Prostate gland (tissue), 2 donors: ENCODE measurements at regions not wholly inside any gene's neighbourhood (a gene's known extent, or its start where the extent isn't known, plus 50 kb on each side); places are given as distances from the start of the nearest gene placed in this dataset.

Experiments
- DNase-seq: peaks from one replicate; pipeline ENCODE4 v3.0.0-alpha.2; 2019; ENCODE audit warnings: low spot score
- H3K27ac ChIP-seq, 2 donors: fragments of 200-600 bp; sonication (generic); 2 replicates each; pipeline ENCODE4 v1.5.1; 2017 to 2019
- H3K27me3 ChIP-seq: fragments of 200-600 bp; sonication (generic); replicated peaks from 2 replicates; pipeline ENCODE4 v1.5.1; 2019; ENCODE audit not compliant: insufficient read depth
- H3K36me3 ChIP-seq, 2 donors: fragments of 200-600 bp; sonication (generic); 1 replicate in 1 of 2; 2 replicates in 1 of 2; pipeline versions ENCODE4 v1.5.1 to v1.8.1; 2017 to 2019
- H3K4me1 ChIP-seq: fragments of 200-600 bp; sonication (generic); replicated peaks from 2 replicates; pipeline ENCODE4 v1.5.1; 2019
- H3K4me3 ChIP-seq, 2 donors: fragments of 200-600 bp; sonication (generic); 2 replicates each; pipeline ENCODE4 v1.5.1; 2017 to 2019
- H3K9me3 ChIP-seq: fragments of 200-600 bp; sonication (generic); 2 replicates; pipeline ENCODE4 v1.5.1; 2017
- CTCF ChIP-seq, 4 experiments: fragments of 200-600 bp in 2 of 4; fragments of 450-650 bp in 2 of 4; sonication (generic) in 2 of 4; IDR thresholded peaks; 1 replicate in 3 of 4; 2 replicates in 1 of 4; pipeline ENCODE4 v1.5.1; 2016 to 2019; ENCODE audit warnings: antibody characterized with exemption in 4 of 4, mild to moderate bottlenecking in 2 of 4, moderate library complexity in 2 of 4
- POLR2A ChIP-seq: fragments of 450-650 bp; IDR thresholded peaks from one replicate; pipeline ENCODE4 v1.6.1; 2016; ENCODE audit warnings: antibody characterized with exemption, mild to moderate bottlenecking
- POLR2AphosphoS5 ChIP-seq: sonication (generic); formaldehyde crosslinking; IDR thresholded peaks from one replicate; pipeline ENCODE4 v1.6.1; 2017; ENCODE audit warnings: antibody characterized with exemption
- WGBS: methylation state at CpG from one replicate; pipeline ENCODE4 v1.1.5; 2018; 5-methylcytosine and 5-hydroxymethylcytosine counted together
- intact Hi-C: fragments of 100-400 bp; cut with DNase I; formaldehyde crosslinking; loops from one replicate; pipeline ENCODE4 v1.14.2; 2022

- Histone ChIP-seq H3K36me3 (no peaks in the 10 kb centered on the region), H3K27ac (no peak overlapping the region), H3K9me3 (no peaks in the 10 kb centered on the region), H3K27me3 (no peaks in the 10 kb centered on the region), H3K4me1 (no peaks in the 10 kb centered on the region), H3K4me3 (no peak overlapping the region)
- no peak for DNase-seq
- TF ChIP-seq CTCF (IDR thresholded peaks at IDR 0.05): no peak
- no peak for TF ChIP-seq POLR2A
- no peak for TF ChIP-seq POLR2AphosphoS5
- WGBS: 7% methylated on average over 1 of the region's 1 CpG
- intact Hi-C loops: no loop called here
Observed at GRCh38 chr5:20359377-20359776, 371.4 kb upstream of the CDH18 start.

- no peak overlapping the region for H3K27ac ChIP-seq
Observed at GRCh38 chr5:20353499-20353898, 365.5 kb upstream of the CDH18 start.

GRCh38 chr5:20351849-20352248, 363.8 kb upstream of the CDH18 start:
- WGBS: 94% methylated on average over 3 of the region's 3 CpGs
- no peaks in the 10 kb centered on the region for H3K9me3 ChIP-seq
- H3K4me3 ChIP-seq: no peak overlapping the region
- H3K4me1 ChIP-seq: no peaks in the 10 kb centered on the region
- no peaks in the 10 kb centered on the region for H3K36me3 ChIP-seq
- H3K27me3 ChIP-seq: no peaks in the 10 kb centered on the region
- DNase-seq: no peak
- TF ChIP-seq POLR2AphosphoS5 (no peak), POLR2A (no peak), CTCF (IDR thresholded peaks at IDR 0.05) (no peak)
- H3K27ac ChIP-seq: no peak overlapping the region
- intact Hi-C loops: no loop called here

More at GRCh38 chr5:20353499-20353898, 365.5 kb upstream of the CDH18 start:
- Histone ChIP-seq H3K27me3 (no peaks in the 10 kb centered on the region), H3K36me3 (no peaks in the 10 kb centered on the region), H3K4me1 (no peaks in the 10 kb centered on the region), H3K4me3 (no peak overlapping the region), H3K9me3 (no peaks in the 10 kb centered on the region)
- intact Hi-C loops: no loop called here
- 40% methylated on average over 3 of the region's 3 CpGs for WGBS
- no peak for DNase-seq
- no peak for TF ChIP-seq POLR2A
- TF ChIP-seq POLR2AphosphoS5: peak; percentile 17
- no peak for TF ChIP-seq CTCF (IDR thresholded peaks at IDR 0.05)

- H3K27ac ChIP-seq: no peak overlapping the region
- intact Hi-C loops: no loop called here
- H3K4me1 ChIP-seq: no peaks in the 10 kb centered on the region
- 45% methylated on average over 1 of the region's 1 CpG for WGBS
- no peak overlapping the region for H3K4me3 ChIP-seq
- H3K27me3 ChIP-seq: no peaks in the 10 kb centered on the region
- no peaks in the 10 kb centered on the region for H3K36me3 ChIP-seq
- TF ChIP-seq POLR2AphosphoS5 (no peak), POLR2A (no peak), CTCF (IDR thresholded peaks at IDR 0.05) (no peak)
- no peak for DNase-seq
- H3K9me3 ChIP-seq: no peaks in the 10 kb centered on the region
Observed at GRCh38 chr5:20348321-20348720, 360.3 kb upstream of the CDH18 start.

DNA sequence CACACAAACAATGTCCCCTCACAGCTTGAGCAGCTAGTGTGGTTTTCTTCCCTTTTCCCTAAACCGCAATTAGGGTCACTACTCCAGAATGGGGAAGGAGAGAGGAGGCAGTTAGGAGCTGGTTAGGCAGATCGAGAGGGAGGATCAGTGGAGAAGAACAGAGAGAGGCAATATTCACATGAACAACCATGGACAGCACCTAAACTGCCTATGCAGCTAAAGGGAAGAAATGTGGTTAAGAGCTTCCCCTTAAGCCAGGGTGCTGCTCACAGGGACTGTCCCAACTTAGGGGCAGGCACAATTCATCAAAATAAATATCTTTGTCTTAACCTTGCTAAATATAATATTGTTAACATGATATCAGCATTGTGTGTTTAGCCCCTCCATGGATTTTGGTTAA, 359.3 kb upstream of the CDH18 start:
- TF ChIP-seq POLR2A: no peak
- no peak for TF ChIP-seq CTCF (IDR thresholded peaks at IDR 0.05)
- TF ChIP-seq POLR2AphosphoS5: no peak
- Histone ChIP-seq H3K9me3 (no peaks in the 10 kb centered on the region), H3K27me3 (no peaks in the 10 kb centered on the region), H3K4me3 (no peak overlapping the region), H3K36me3 (no peaks in the 10 kb centered on the region), H3K4me1 (no peaks in the 10 kb centered on the region), H3K27ac (no peak overlapping the region)
- WGBS: 92% methylated on average over 2 of the region's 2 CpGs
- no peak for DNase-seq
- intact Hi-C loops: no loop called here
